UCSD-AML1 (cell line): ENCODE measurements at regions not wholly inside any gene's neighbourhood (a gene's known extent, or its start where the extent isn't known, plus 50 kb on each side); places are given as distances from the start of the nearest gene placed in this dataset.

Source experiments
- DNase-seq: peaks from one replicate; lab custom pipeline; 2025; ENCODE audit not compliant: unreplicated experiment; lab: John Stamatoyannopoulos, UW

- no peak for DNase-seq
These were observed 839.1 kb upstream of the ADGRL2 start for GRCh38 chr1:80961464-80962190.

GRCh38 chr1:80933346-80933745, 867.4 kb upstream of the ADGRL2 start:
- DNase-seq, result no peak

DNA sequence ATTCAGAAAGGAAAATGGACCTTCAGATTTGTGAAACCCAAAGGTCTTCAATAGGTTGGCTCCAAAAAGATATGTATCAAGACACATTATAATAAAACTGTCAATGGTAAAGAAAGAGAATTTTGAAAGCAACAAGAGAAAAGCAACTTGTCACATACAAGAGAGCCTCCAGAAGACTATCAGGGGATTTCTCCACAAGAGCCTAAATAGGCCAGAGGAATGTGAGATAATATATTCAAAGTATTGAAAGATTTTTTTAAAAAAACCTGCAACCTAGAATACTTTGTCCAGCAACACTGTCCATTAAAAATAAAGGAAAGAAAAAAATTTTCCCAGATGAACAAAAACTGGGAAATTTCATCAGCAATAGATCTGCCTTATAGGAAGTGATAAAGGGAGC, 869.6 kb upstream of the ADGRL2 start:
- DNase-seq, result no peak

- DNase-seq, result no peak
These were observed 870.7 kb upstream of the ADGRL2 start for GRCh38 chr1:80929868-80930508.

DNA sequence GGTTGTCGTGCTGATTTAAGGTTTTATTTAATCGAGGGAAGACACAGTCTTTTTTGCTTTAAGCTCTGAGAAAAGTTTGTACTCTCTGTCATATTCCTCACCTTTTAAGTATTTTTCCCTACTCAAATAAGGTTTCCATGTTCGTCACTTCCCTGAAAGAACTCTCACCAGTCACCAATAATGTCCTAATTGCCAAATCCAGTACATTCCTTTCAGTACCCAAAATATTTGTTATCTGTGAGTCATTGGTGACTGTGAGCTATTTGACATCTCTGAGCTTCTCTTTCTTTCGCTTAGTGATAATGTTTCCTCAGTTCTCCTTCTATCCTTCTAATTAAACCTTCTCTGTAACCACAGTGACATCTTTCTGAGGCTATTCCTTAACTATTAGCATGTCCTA, 874.2 kb upstream of the ADGRL2 start:
- DNase-seq, result no peak

DNA sequence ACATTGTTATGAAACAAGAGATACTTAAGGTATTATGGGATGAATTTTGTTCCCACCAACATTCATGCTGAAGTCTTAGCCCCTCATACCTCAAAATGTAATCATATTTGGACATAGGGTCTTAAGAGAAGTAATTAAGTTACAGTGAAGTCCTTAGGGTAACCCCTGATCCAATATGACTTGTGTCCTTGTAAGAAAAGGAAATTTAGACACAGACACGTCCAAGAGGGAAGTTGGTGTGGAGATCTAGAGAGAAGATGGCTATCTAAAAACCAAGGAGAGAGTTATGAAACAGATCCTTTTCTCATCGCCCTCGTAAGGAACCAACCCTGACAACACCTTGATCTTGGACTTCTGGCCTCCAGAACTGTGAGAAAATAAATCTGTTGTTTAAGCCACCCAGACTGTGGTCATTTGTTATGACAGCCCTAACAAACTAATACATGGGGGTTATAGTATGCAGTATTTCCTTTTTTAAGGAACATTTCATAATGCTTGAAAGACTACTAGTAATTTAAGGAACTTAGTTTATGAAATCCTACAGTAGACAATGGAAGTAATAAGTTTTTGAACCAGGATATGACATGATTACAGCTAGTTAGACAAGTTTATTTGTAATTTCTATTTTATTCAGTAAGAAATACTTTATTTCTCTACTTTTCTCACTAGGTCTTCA, 875.5 kb upstream of the ADGRL2 start:
- DNase-seq, result no peak

- DNase-seq, result no peak
These were observed 876.4 kb upstream of the ADGRL2 start for GRCh38 chr1:80924290-80924689.

DNA sequence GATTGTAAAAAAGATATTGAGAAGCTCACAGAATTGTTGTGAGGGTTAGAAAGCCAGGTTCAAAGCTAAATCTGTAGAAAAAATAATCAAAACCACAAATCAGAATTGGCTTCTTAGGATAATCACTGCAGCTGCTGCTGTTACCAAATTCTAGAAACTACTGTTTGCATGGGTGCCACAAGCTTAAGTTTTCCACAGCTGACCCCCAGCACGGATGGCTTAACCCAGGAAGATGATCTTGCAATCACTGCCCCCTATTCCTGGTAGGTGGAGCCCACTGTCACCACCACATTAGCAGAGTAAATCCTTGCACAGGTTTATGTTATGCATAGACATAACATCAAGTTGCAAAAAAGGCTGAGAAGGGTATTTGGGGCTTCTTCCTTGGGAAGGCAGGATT, 877.8 kb upstream of the ADGRL2 start:
- DNase-seq, result no peak

- no peak for DNase-seq
These were observed 881.3 kb upstream of the ADGRL2 start for GRCh38 chr1:80919426-80919825.

DNA sequence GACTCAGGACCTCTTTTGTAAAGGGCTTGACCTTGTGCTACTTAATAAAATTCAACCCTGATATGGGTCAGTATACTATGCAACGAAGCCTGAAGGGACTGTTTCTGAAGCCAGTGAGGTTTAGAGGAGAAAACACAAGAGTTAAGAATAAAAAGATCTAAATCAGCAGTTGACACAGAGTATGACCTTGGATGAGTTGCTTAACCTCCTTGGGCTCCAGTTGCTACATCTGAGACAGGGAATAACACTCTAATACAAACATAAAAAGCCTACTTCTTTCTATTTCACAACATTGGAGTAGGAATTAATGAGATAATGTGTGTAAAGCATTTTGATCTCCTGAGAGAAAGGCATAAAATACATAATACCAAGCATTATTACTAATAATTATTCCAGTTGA, 882.4 kb upstream of the ADGRL2 start:
- no peak for DNase-seq

DNA sequence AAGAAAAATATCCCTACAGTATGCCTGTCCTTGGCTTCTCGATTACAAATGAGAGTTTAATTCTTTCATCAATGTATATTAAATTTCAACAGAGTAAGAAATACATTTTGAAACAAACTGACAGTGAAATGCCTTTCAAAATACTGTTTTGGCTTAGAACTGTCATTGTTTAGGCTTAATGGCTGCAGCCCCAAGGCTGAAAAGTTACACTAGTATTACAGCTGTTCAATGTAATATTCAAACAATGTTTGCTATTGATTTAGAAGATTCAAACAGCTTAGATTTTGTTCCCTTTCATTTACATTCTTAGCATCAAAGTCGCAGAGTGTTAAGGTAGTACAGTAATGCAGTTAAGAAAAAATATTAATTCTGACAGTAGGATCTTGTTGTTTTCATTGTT, 882.9 kb upstream of the ADGRL2 start:
- DNase-seq, result no peak

DNA sequence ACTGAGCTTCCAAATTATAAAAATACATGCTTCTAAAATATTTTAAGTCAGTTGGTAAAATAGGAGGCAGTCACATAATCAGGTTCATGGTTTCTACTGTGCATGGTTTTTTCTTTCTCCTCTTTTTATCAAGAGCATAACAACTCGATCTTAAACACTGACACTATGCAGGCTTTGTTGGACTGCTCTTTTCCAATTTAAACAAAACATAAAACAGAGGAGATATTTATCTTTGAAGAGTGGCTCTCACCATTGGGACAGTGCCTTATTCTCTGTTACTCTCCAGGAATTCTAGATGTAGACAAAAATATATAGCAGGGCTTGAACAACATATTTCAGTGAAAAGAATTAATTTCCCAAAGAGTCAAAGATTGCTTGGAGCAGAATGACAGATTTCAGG, 883.5 kb upstream of the ADGRL2 start:
- no peak for DNase-seq

- no peak for DNase-seq
These were observed 885.2 kb upstream of the ADGRL2 start for GRCh38 chr1:80915491-80915890.

- no peak for DNase-seq
These were observed 890.3 kb upstream of the ADGRL2 start for GRCh38 chr1:80910426-80910825.

DNA sequence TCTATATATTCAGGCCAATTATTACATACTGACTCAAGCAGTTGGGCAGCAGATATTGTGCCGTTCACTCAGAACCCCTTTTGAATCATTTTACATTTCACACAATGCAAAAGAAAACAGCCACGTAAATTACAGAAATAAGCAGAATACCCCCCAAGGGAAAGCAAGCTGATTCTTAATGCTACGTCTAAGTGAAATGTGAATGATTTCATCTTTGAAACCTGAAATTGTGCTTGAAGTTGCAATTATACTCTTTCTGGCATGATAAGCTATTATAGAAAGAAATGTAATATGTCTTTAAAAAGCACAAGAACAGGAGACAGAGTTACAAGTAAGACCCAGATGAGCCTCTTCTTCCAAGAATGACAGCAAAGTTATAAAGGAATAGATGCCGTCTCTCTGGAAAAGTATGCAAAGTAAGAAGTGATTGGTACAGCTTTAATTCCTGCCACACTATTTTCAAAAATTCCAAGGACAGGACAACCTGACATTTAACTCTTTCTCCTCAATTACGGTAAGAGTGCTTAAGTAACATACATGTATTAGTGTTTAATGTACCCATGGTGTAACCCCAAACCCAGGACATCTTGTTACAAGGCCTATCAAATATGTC, 891.5 kb upstream of the ADGRL2 start:
- DNase-seq, result no peak

- no peak for DNase-seq
These were observed 903.9 kb upstream of the ADGRL2 start for GRCh38 chr1:80896781-80897356.

GRCh38 chr1:80894921-80895320, 905.8 kb upstream of the ADGRL2 start:
- no peak for DNase-seq

DNA sequence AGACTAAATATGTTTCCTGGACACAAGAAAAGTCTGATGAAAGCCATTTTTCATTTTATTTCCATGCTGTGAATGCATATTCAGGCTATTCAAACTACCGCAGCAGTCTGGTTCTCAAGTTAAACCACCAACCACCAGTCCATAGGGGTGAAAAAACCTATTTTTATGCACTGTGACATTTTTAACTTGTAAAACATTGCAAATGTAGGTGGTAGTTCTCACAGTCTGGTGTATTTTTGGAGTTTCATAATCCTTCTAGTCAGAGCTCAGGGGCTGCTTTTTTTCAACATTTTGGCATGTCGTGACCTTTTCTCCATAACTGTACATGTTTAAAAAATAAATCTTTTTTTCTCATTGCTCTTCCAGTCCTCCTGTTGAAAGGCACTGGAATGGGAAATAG, 907.6 kb upstream of the ADGRL2 start:
- DNase-seq, result no peak

GRCh38 chr1:80892539-80892938, 908.2 kb upstream of the ADGRL2 start:
- no peak for DNase-seq

GRCh38 chr1:80891871-80892270, 908.9 kb upstream of the ADGRL2 start:
- DNase-seq, result no peak

DNA sequence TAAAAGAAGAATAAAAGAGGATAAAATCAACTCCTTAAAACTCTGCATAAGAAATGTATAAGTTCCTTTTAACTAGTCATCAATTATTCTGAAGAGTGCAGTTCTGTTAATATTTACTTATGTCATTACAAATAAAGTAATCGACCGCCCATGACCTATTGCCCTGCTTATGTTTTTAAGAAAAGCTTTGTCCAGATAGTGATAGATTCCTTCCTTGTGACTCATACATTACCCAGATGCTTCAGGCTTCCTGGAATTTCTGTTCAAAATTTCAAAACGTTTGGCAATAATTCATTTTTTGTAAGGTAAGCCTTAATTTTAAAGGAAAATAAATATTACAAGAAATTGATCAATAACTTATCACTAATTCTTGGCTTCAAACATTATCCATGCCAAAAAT, 918.2 kb upstream of the ADGRL2 start:
- DNase-seq, result no peak

- no peak for DNase-seq
These were observed 922.4 kb upstream of the ADGRL2 start for GRCh38 chr1:80878343-80878742.
